Neural cell (in vitro differentiated cells): ENCODE measurements at regions not wholly inside any gene's neighbourhood (a gene's known extent, or its start where the extent isn't known, plus 50 kb on each side); places are given as distances from the start of the nearest gene placed in this dataset.

Experiments
- EP300 ChIP-seq: fragments of 450-650 bp; conservative IDR thresholded peaks from 2 replicates; pipeline ENCODE4 v1.6.1; 2014; ENCODE audit warnings: antibody characterized with exemption, mild to moderate bottlenecking, moderate library complexity; ENCODE audit not compliant: poor library complexity, severe bottlenecking
- EZH2 ChIP-seq: fragments of 200-600, 300-800 bp; shearing (Covaris generic), sonication (generic); IDR thresholded peaks from 2 replicates; pipeline ENCODE4 v1.6.1; 2014; ENCODE audit warnings: antibody characterized with exemption, low read length, borderline replicate concordance, mild to moderate bottlenecking; ENCODE audit not compliant: insufficient read depth, poor library complexity, severe bottlenecking
- MXI1 ChIP-seq: fragments of 450-650 bp; conservative IDR thresholded peaks from 2 replicates; pipeline ENCODE4 v1.6.1; 2014; ENCODE audit warnings: antibody characterized with exemption, mild to moderate bottlenecking; ENCODE audit not compliant: poor library complexity, severe bottlenecking
- POLR2AphosphoS5 ChIP-seq: IDR thresholded peaks from 2 replicates; pipeline ENCODE4 v1.6.1; 2012
- RAD21 ChIP-seq: fragments of 450-650 bp; conservative IDR thresholded peaks from 2 replicates; pipeline ENCODE4 v1.6.1; 2014; ENCODE audit warnings: antibody characterized with exemption, mild to moderate bottlenecking, moderate library complexity
- SMC3 ChIP-seq: fragments of 450-650 bp; conservative IDR thresholded peaks from 2 replicates; pipeline ENCODE4 v1.6.1; 2014; ENCODE audit warnings: antibody characterized with exemption, mild to moderate bottlenecking, moderate library complexity; ENCODE audit not compliant: poor library complexity
- TAF1 ChIP-seq: IDR thresholded peaks from 2 replicates; pipeline ENCODE4 v1.6.1; 2012; ENCODE audit warnings: low read depth
- TF ChIP-seq, protein P1 (sequence below): fragments of 450-650 bp; IDR thresholded peaks from 2 replicates; pipeline ENCODE4 v1.5.1; 2014; ENCODE audit warnings: antibody characterized with exemption, mild to moderate bottlenecking, moderate library complexity; ENCODE audit not compliant: poor library complexity, severe bottlenecking
- TF ChIP-seq, protein P2 (sequence below): IDR thresholded peaks from 2 replicates; pipeline ENCODE4 v1.6.1; 2012; ENCODE audit warnings: borderline replicate concordance

DNA sequence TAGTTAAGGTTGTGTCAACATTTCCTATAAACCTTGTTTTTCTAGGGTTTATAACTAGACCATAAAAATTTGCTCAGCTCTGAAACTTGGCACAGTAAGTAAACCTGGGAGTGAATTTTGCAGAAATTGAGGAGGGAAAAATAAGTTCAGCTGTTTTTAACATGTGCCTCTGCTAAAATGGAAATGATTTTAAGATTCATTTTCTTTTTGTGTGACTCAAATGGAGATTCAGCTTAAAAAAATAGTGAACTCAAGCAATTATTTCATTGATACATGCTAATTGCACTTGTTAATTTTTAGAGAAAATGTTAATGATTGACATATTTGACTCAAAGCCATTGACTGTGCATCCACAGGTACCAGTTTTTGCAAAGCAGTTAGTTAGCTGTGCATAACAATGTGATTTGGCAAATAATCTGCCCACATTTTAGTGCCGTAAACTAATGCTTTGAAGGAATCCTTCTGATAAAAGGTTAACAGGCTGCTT is 68.5 kb upstream of the ZNF438 start:
- TF ChIP-seq, protein P1, sequence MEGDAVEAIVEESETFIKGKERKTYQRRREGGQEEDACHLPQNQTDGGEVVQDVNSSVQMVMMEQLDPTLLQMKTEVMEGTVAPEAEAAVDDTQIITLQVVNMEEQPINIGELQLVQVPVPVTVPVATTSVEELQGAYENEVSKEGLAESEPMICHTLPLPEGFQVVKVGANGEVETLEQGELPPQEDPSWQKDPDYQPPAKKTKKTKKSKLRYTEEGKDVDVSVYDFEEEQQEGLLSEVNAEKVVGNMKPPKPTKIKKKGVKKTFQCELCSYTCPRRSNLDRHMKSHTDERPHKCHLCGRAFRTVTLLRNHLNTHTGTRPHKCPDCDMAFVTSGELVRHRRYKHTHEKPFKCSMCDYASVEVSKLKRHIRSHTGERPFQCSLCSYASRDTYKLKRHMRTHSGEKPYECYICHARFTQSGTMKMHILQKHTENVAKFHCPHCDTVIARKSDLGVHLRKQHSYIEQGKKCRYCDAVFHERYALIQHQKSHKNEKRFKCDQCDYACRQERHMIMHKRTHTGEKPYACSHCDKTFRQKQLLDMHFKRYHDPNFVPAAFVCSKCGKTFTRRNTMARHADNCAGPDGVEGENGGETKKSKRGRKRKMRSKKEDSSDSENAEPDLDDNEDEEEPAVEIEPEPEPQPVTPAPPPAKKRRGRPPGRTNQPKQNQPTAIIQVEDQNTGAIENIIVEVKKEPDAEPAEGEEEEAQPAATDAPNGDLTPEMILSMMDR = no peak
- TF ChIP-seq TAF1 = no peak
- TF ChIP-seq RAD21 = no peak
- no peak for TF ChIP-seq EZH2
- no peak for TF ChIP-seq EP300
- TF ChIP-seq, protein P2, sequence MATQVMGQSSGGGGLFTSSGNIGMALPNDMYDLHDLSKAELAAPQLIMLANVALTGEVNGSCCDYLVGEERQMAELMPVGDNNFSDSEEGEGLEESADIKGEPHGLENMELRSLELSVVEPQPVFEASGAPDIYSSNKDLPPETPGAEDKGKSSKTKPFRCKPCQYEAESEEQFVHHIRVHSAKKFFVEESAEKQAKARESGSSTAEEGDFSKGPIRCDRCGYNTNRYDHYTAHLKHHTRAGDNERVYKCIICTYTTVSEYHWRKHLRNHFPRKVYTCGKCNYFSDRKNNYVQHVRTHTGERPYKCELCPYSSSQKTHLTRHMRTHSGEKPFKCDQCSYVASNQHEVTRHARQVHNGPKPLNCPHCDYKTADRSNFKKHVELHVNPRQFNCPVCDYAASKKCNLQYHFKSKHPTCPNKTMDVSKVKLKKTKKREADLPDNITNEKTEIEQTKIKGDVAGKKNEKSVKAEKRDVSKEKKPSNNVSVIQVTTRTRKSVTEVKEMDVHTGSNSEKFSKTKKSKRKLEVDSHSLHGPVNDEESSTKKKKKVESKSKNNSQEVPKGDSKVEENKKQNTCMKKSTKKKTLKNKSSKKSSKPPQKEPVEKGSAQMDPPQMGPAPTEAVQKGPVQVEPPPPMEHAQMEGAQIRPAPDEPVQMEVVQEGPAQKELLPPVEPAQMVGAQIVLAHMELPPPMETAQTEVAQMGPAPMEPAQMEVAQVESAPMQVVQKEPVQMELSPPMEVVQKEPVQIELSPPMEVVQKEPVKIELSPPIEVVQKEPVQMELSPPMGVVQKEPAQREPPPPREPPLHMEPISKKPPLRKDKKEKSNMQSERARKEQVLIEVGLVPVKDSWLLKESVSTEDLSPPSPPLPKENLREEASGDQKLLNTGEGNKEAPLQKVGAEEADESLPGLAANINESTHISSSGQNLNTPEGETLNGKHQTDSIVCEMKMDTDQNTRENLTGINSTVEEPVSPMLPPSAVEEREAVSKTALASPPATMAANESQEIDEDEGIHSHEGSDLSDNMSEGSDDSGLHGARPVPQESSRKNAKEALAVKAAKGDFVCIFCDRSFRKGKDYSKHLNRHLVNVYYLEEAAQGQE = no peak
- no peak for TF ChIP-seq POLR2AphosphoS5
- no peak for TF ChIP-seq MXI1
- no peak for TF ChIP-seq SMC3
